ENCODE measurements at regions not wholly inside any gene's neighbourhood (a gene's known extent, or its start where the extent isn't known, plus 50 kb on each side); places are given as distances from the start of the nearest gene placed in this dataset.

DNA sequence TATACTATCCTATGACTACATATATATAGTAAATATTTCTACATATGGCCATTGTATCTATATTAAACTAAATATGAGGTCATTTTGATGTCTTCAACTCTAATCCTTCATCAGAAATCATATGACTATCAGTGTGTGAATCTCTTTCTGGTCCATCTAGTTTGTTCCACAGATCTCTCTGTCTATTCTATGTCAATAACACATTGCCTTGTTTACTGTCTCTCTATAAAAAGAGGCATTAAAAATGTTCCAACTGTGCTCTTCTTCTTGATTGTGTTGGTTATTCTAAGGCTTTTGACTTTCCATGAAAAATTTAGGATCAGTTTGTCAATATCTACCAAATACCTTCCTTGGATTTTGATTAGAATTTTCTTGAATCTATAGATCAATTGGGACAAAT, 338.3 kb upstream of the FSTL5 start:
- TF ChIP-seq SUZ12 (IDR thresholded peaks at IDR 0.05): no peak
- TF ChIP-seq TARDBP (IDR thresholded peaks at IDR 0.05): no peak
- TF ChIP-seq NFRKB (IDR thresholded peaks at IDR 0.05): no peak
- no peak for TF ChIP-seq CTBP1 (IDR thresholded peaks at IDR 0.05; ENCODE audit: borderline replicate concordance)
- TF ChIP-seq, protein P1, sequence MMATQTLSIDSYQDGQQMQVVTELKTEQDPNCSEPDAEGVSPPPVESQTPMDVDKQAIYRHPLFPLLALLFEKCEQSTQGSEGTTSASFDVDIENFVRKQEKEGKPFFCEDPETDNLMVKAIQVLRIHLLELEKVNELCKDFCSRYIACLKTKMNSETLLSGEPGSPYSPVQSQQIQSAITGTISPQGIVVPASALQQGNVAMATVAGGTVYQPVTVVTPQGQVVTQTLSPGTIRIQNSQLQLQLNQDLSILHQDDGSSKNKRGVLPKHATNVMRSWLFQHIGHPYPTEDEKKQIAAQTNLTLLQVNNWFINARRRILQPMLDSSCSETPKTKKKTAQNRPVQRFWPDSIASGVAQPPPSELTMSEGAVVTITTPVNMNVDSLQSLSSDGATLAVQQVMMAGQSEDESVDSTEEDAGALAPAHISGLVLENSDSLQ (IDR thresholded peaks at IDR 0.05): no peak
- no peak for TF ChIP-seq FOXA1 (IDR thresholded peaks at IDR 0.05)
- TF ChIP-seq L3MBTL2 (conservative IDR thresholded peaks at IDR 0.05): no peak
- no peak for TF ChIP-seq LEF1 (IDR thresholded peaks at IDR 0.05; ENCODE audit: borderline replicate concordance)
- TF ChIP-seq SP1 (IDR thresholded peaks at IDR 0.05): no peak
- TF ChIP-seq FOXM1 (IDR thresholded peaks at IDR 0.05; ENCODE audit: borderline replicate concordance): no peak
- TF ChIP-seq ARNT (IDR thresholded peaks at IDR 0.05): no peak
- TF ChIP-seq FOXK2 (IDR thresholded peaks at IDR 0.05): no peak
